ENCODE measurements at regions not wholly inside any gene's neighbourhood (a gene's known extent, or its start where the extent isn't known, plus 50 kb on each side); places are given as distances from the start of the nearest gene placed in this dataset.

DNA sequence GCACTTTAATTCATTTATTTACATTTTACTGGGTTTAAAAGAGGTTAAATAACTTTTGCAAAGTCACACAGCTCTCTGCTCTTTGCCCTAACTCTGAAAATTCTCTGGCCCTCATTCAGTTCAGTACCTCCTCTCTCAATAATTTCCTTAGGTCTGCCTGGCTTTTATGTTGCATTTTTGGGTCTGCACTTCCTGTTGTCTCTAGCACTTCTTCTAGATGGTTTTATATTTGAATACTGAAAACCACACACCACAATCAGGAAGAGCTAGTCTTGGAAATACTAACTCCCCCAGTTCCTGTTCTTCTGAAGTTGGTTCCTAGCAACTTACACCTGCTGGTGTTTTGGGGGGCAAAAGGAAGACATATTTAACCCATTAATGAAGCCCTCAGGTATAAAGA, 577.9 kb downstream of the HS3ST4 start:
- H3K27me3 Mint-ChIP-seq (ENCODE audit: low read depth) = no peaks in the 10 kb centered on the region
- H3K9me3 Mint-ChIP-seq = no peaks in the 10 kb centered on the region; the same call in 1 of the 2 replicates
- no peak overlapping the region for H3K4me3 Mint-ChIP-seq
- ChIA-PET CTCF (no interaction called here), POLR2A (no interaction called here)
- no peaks in the 10 kb centered on the region for H3K4me1 Mint-ChIP-seq
- H3K36me3 Mint-ChIP-seq = no peaks in the 10 kb centered on the region
- DNase-seq (ENCODE audit: low spot score) (no peak), ATAC-seq (no peak)
- TF ChIP-seq, protein P1, sequence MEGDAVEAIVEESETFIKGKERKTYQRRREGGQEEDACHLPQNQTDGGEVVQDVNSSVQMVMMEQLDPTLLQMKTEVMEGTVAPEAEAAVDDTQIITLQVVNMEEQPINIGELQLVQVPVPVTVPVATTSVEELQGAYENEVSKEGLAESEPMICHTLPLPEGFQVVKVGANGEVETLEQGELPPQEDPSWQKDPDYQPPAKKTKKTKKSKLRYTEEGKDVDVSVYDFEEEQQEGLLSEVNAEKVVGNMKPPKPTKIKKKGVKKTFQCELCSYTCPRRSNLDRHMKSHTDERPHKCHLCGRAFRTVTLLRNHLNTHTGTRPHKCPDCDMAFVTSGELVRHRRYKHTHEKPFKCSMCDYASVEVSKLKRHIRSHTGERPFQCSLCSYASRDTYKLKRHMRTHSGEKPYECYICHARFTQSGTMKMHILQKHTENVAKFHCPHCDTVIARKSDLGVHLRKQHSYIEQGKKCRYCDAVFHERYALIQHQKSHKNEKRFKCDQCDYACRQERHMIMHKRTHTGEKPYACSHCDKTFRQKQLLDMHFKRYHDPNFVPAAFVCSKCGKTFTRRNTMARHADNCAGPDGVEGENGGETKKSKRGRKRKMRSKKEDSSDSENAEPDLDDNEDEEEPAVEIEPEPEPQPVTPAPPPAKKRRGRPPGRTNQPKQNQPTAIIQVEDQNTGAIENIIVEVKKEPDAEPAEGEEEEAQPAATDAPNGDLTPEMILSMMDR (IDR thresholded peaks at IDR 0.05) = no peak
- TF ChIP-seq TEAD1 (CRISPR knock-in tag; IDR thresholded peaks at IDR 0.05) = no peak
- TF ChIP-seq, protein P2, sequence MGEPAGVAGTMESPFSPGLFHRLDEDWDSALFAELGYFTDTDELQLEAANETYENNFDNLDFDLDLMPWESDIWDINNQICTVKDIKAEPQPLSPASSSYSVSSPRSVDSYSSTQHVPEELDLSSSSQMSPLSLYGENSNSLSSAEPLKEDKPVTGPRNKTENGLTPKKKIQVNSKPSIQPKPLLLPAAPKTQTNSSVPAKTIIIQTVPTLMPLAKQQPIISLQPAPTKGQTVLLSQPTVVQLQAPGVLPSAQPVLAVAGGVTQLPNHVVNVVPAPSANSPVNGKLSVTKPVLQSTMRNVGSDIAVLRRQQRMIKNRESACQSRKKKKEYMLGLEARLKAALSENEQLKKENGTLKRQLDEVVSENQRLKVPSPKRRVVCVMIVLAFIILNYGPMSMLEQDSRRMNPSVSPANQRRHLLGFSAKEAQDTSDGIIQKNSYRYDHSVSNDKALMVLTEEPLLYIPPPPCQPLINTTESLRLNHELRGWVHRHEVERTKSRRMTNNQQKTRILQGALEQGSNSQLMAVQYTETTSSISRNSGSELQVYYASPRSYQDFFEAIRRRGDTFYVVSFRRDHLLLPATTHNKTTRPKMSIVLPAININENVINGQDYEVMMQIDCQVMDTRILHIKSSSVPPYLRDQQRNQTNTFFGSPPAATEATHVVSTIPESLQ (CRISPR knock-in tag; IDR thresholded peaks at IDR 0.05) = no peak
- no peak for TF ChIP-seq MXD4 (CRISPR knock-in tag; IDR thresholded peaks at IDR 0.05; ENCODE audit: borderline replicate concordance)
- TF ChIP-seq, protein P3, sequence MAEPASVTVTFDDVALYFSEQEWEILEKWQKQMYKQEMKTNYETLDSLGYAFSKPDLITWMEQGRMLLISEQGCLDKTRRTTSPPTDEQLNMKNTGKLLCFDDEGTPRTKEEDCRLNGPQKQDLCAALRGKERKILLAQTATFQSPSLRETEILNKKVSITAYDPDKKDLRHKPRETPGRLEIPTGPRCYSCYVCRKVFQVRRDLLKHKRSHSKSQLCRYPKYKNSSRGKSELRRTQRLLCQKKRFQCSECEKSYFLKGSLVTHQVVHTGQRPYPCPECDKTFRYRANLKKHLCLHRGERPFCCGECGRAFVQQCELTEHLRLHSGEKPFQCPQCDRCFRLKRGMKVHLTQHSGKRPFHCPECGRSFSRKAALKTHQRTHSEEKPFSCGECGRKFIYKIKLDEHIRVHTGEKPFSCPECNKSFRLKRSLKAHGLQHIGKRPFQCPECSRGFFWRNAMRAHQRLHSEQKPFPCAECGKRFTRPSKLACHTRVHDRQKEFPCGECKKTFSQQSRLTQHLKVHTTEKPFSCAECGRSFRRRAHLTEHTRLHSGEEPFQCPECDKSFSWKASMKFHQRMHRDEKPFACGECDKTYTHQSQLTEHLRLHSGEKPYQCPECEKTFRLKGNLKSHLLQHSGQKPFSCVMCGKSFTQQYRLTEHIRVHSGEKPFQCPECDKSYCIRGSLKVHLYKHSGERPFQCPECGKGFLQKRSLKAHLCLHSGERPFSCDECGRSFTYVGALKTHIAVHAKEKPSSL (CRISPR knock-in tag; conservative IDR thresholded peaks at IDR 0.05) = no peak
- TF ChIP-seq CDX4 (CRISPR knock-in tag; IDR thresholded peaks at IDR 0.05; ENCODE audit: borderline replicate concordance) = no peak
- no peak for TF ChIP-seq GTF2I (CRISPR knock-in tag; conservative IDR thresholded peaks at IDR 0.05)
- TF ChIP-seq ATF3 (CRISPR knock-in tag; conservative IDR thresholded peaks at IDR 0.05) = no peak
- no peak for TF ChIP-seq ZNF423 (CRISPR knock-in tag; IDR thresholded peaks at IDR 0.05)
- no peak for TF ChIP-seq OVOL2 (CRISPR knock-in tag; IDR thresholded peaks at IDR 0.05; ENCODE audit: borderline replicate concordance)
- TF ChIP-seq JUN (CRISPR knock-in tag; IDR thresholded peaks at IDR 0.05) = no peak
- no peak for TF ChIP-seq ZNF219 (CRISPR knock-in tag; IDR thresholded peaks at IDR 0.05; ENCODE audit: borderline replicate concordance)
- no peak overlapping the region for H3K27ac Mint-ChIP-seq

GRCh38 chr16:26273607-26274006, 581.8 kb downstream of the HS3ST4 start:
- ChIA-PET POLR2A (no interaction called here), CTCF (no interaction called here)
- no peak for DNase-seq (ENCODE audit: low spot score)
- Mint-ChIP-seq H3K9me3 (peaks cover 5% of the 10 kb centered on the region; the same call in 1 of the 2 replicates), H3K27ac (no peak overlapping the region), H3K4me3 (no peak overlapping the region), H3K4me1 (peaks cover 9% of the 10 kb centered on the region), H3K36me3 (no peaks in the 10 kb centered on the region), H3K27me3 (ENCODE audit: low read depth) (no peaks in the 10 kb centered on the region)
- ATAC-seq = no peak
- 0 out of 2 replicates have a peak, but pooled peaks have one; percentile 48 for TF ChIP-seq NFE2L1 (CRISPR knock-in tag; IDR thresholded peaks at IDR 0.05)
- no peak for TF ChIP-seq TEAD4 (CRISPR knock-in tag; IDR thresholded peaks at IDR 0.05)

DNA sequence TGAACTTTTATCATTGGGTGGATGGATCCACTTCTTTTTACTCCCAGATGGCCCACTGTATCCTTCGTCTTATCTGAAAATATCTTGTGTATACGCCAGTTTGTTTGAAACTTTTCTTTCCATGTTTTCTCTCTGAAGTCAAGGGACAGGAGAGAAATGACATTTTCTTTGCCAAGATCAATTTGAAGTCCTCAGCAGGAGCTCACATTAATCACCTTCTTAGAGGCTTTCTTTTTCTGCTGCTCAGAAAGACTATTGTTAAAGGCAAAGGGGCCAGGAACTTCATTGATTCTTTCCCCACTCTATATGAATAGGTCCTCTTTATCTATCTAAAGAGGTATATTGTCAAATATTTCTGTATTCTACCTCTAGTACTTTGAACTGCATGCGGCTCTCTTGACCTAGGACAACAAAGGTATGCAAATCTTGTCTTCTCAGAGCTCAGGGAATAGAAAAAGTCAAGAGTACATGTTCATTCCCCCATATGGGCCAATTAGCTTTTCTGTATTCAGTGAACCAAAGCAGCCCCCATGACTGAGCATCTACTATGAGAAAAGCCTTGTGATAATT, 583.3 kb downstream of the HS3ST4 start:
- Mint-ChIP-seq H3K4me1 (peaks cover 16% of the 10 kb centered on the region), H3K9me3 (peaks cover 8% of the 10 kb centered on the region), H3K36me3 (no peaks in the 10 kb centered on the region), H3K27ac (no peak overlapping the region), H3K27me3 (ENCODE audit: low read depth) (no peaks in the 10 kb centered on the region), H3K4me3 (no peak overlapping the region)
- CTCF ChIA-PET = no interaction called here
- DNase-seq (ENCODE audit: low spot score) = no peak
- POLR2A ChIA-PET = no interaction called here
- ATAC-seq = no peak
- TF ChIP-seq NR3C1 (CRISPR knock-in tag; conservative IDR thresholded peaks at IDR 0.05; ENCODE audit: low read depth) = no peak
- no peak for TF ChIP-seq RORB (CRISPR knock-in tag; IDR thresholded peaks at IDR 0.05)
- TF ChIP-seq, protein P4, sequence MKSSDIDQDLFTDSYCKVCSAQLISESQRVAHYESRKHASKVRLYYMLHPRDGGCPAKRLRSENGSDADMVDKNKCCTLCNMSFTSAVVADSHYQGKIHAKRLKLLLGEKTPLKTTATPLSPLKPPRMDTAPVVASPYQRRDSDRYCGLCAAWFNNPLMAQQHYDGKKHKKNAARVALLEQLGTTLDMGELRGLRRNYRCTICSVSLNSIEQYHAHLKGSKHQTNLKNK (CRISPR knock-in tag; IDR thresholded peaks at IDR 0.05) = no peak
- TF ChIP-seq ELF4 (CRISPR knock-in tag; IDR thresholded peaks at IDR 0.05; ENCODE audit: low read depth) = no peak
- TF ChIP-seq CDX4 (CRISPR knock-in tag; IDR thresholded peaks at IDR 0.05; ENCODE audit: borderline replicate concordance) = no peak
